CD4-positive, alpha-beta T cell (primary cell): ENCODE measurements at regions not wholly inside any gene's neighbourhood (a gene's known extent, or its start where the extent isn't known, plus 50 kb on each side); places are given as distances from the start of the nearest gene placed in this dataset.

Experiments used
- ATAC-seq: fragments of 200-7000 bp; cut with Tn5 transposase; one replicate; pipeline ENCODE4 v1.10.0; 2022; ENCODE audit warnings: mild to moderate bottlenecking; ENCODE audit not compliant: poor library complexity
- CTCF ChIA-PET: fragments of 350-600 bp; sonication (Branson Sonifier 250); formaldehyde crosslinking; loops from one replicate; lab custom pipeline; 2021; ENCODE audit warnings: antibody characterized with exemption, inconsistent platforms; lab: Charles Lee
- POLR2A ChIA-PET: fragments of 350-600 bp; sonication (Branson Sonifier 250); formaldehyde crosslinking; loops from one replicate; lab custom pipeline; 2021; ENCODE audit warnings: antibody characterized with exemption, inconsistent platforms; lab: Charles Lee
- DNase-seq, 14 experiments: peaks; one replicate each; pipeline ENCODE4 v3.0.0-alpha.2; 2013 to 2020; ENCODE audit warnings: mixed read lengths in 2 of 14
- H3K27ac ChIP-seq, 2 donors: one replicate each; pipeline versions ENCODE4 v1.5.1 to v1.7.0; 2013; ENCODE audit warnings: low read length in 2 of 2, low read depth in 1 of 2, mild to moderate bottlenecking in 1 of 2
- H3K27me3 ChIP-seq, 2 experiments: 1 replicate in 1 of 2; 2 replicates in 1 of 2; pipeline versions ENCODE4 v1.6.1 to v1.7.0; 2013; ENCODE audit warnings: low read length in 2 of 2, control low read depth in 1 of 2, mild to moderate bottlenecking in 1 of 2, moderate library complexity in 1 of 2; ENCODE audit not compliant: insufficient read depth in 2 of 2, control insufficient read depth in 1 of 2
- H3K36me3 ChIP-seq: one replicate; pipeline ENCODE4 v1.6.1; 2013; ENCODE audit warnings: low read length, control low read depth; ENCODE audit not compliant: insufficient read depth
- H3K4me1 ChIP-seq: one replicate; pipeline ENCODE4 v1.6.1; 2013; ENCODE audit warnings: low read length, control low read depth; ENCODE audit not compliant: insufficient read depth
- H3K4me3 ChIP-seq: one replicate; pipeline ENCODE4 v1.5.1; 2013; ENCODE audit warnings: mild to moderate bottlenecking, low read length, moderate library complexity
- H3K9me3 ChIP-seq, 2 experiments: 1 replicate in 1 of 2; 2 replicates in 1 of 2; pipeline versions ENCODE4 v1.6.1 to v1.7.0; 2013; ENCODE audit warnings: low read length in 2 of 2, mild to moderate bottlenecking in 2 of 2, control low read depth in 1 of 2, moderate library complexity in 1 of 2; ENCODE audit not compliant: control insufficient read depth in 1 of 2, insufficient read depth in 1 of 2
- H3K27ac Mint-ChIP-seq: one replicate; pipeline ENCODE4 v1.8.0; 2020; ENCODE audit warnings: mixed read lengths
- H3K27me3 Mint-ChIP-seq: one replicate; pipeline ENCODE4 v1.8.0; 2021; ENCODE audit warnings: mixed read lengths
- H3K36me3 Mint-ChIP-seq: one replicate; pipeline ENCODE4 v1.8.0; 2021; ENCODE audit warnings: low read depth, mixed read lengths
- H3K4me1 Mint-ChIP-seq: one replicate; pipeline ENCODE4 v1.8.0; 2021; ENCODE audit warnings: low read depth, mixed read lengths
- H3K4me3 Mint-ChIP-seq: one replicate; pipeline ENCODE4 v1.8.0; 2020; ENCODE audit warnings: mild to moderate bottlenecking, mixed read lengths
- H3K9me3 Mint-ChIP-seq: one replicate; pipeline ENCODE4 v1.8.0; 2020; ENCODE audit warnings: mixed read lengths
- CTCF ChIP-seq: fragments of 200-600 bp; IDR thresholded peaks from one replicate; pipeline ENCODE4 v1.8.0; 2022; ENCODE audit warnings: antibody characterized with exemption, mild to moderate bottlenecking
- intact Hi-C, 2 experiments: fragments of 100-400 bp; cut with DNase I in 1 of 2; cut with micrococcal nuclease in 1 of 2; formaldehyde crosslinking; loops; one replicate each; pipeline versions ENCODE4 v1.15.1 to v1.9.0; 2023 to 2025; cut with DNase I, micrococcal nuclease

GRCh38 chr3:194998417-194998816 is 272.5 kb downstream of the XXYLT1 start:
- intact Hi-C loops = no loop called here
- Histone ChIP-seq H3K27ac (no peak overlapping the region), H3K9me3 (no peaks in the 10 kb centered on the region), H3K4me1 (no peaks in the 10 kb centered on the region), H3K36me3 (no peaks in the 10 kb centered on the region), H3K27me3 (no peaks in the 10 kb centered on the region), H3K4me3 (no peak overlapping the region)
- DNase-seq (no peak), ATAC-seq (no peak)
- TF ChIP-seq CTCF = no peak
- Mint-ChIP-seq H3K27ac (no peak overlapping the region), H3K36me3 (no peaks in the 10 kb centered on the region), H3K27me3 (no peaks in the 10 kb centered on the region), H3K4me1 (no peaks in the 10 kb centered on the region), H3K4me3 (no peak overlapping the region), H3K9me3 (no peaks in the 10 kb centered on the region)
- POLR2A ChIA-PET = no interaction called here
- CTCF ChIA-PET = no interaction called here

DNA sequence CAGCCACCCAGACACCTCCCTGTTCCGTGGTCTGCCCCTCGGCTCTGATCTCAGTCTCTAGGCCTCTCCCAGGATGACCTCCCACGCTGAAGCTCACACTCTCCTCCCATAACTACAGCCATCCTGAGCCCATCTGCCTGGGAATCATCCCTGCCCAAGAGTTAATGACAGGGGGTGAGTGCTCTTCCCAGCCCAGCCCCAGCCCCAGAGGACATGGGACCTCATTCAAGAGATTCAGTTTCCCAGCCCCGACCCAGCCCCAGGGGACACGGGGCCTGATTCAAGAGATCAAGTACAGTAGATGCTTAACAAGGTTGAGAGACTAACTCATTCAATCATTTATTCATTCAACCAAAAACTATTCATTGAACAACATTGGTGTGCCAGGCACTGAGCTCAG is 272.0 kb downstream of the XXYLT1 start:
- Histone ChIP-seq H3K9me3 (no peaks in the 10 kb centered on the region), H3K4me1 (no peaks in the 10 kb centered on the region), H3K36me3 (no peaks in the 10 kb centered on the region), H3K4me3 (no peak overlapping the region), H3K27me3 (no peaks in the 10 kb centered on the region), H3K27ac (no peak overlapping the region)
- ATAC-seq (no peak), DNase-seq (no peak)
- no peak overlapping the region for H3K4me3 Mint-ChIP-seq
- no peak overlapping the region for H3K27ac Mint-ChIP-seq
- intact Hi-C loops = no loop called here
- ChIA-PET CTCF (no interaction called here), POLR2A (no interaction called here)
- H3K36me3 Mint-ChIP-seq = no peaks in the 10 kb centered on the region
- H3K9me3 Mint-ChIP-seq = no peaks in the 10 kb centered on the region
- H3K27me3 Mint-ChIP-seq = no peaks in the 10 kb centered on the region
- H3K4me1 Mint-ChIP-seq = no peaks in the 10 kb centered on the region
- TF ChIP-seq CTCF = no peak

- H3K27ac Mint-ChIP-seq = no peak overlapping the region
- H3K27me3 Mint-ChIP-seq = no peaks in the 10 kb centered on the region
- no peaks in the 10 kb centered on the region for H3K36me3 Mint-ChIP-seq
- H3K36me3 ChIP-seq = no peaks in the 10 kb centered on the region
- intact Hi-C loops = no loop called here
- ChIA-PET CTCF (no interaction called here), POLR2A (no interaction called here)
- no peaks in the 10 kb centered on the region for H3K9me3 Mint-ChIP-seq
- DNase-seq (no peak), ATAC-seq (no peak)
- H3K4me1 Mint-ChIP-seq = no peaks in the 10 kb centered on the region
- no peaks in the 10 kb centered on the region for H3K9me3 ChIP-seq
- no peaks in the 10 kb centered on the region for H3K27me3 ChIP-seq
- H3K4me1 ChIP-seq = no peaks in the 10 kb centered on the region
- no peak overlapping the region for H3K4me3 Mint-ChIP-seq
- no peak overlapping the region for H3K4me3 ChIP-seq
- no peak for TF ChIP-seq CTCF
- no peak overlapping the region for H3K27ac ChIP-seq
These were observed 271.5 kb downstream of the XXYLT1 start for GRCh38 chr3:194999491-194999890.
